ENCODE measurements at regions not wholly inside any gene's neighbourhood (a gene's known extent, or its start where the extent isn't known, plus 50 kb on each side); places are given as distances from the start of the nearest gene placed in this dataset.
"Not testable (repeated sequence)": the region's sequence is repeated elsewhere in the genome, so short reads cannot be mapped to it uniquely, and the experiment has no call there.

- no peak for DNase-seq (ENCODE audit: low read depth in 3 of 3, low spot score in 1 of 3)
Measured at GRCh38 chr10:130345728-130346127, 209.5 kb downstream of the GLRX3 start.

- no peak for DNase-seq (ENCODE audit: low read depth in 3 of 3, low spot score in 1 of 3)
Measured at GRCh38 chr10:130350996-130351395, 214.8 kb downstream of the GLRX3 start.

GRCh38 chr10:130351466-130352290 lies 215.5 kb downstream of the GLRX3 start:
- no peak for DNase-seq (ENCODE audit: low read depth in 3 of 3, low spot score in 1 of 3)

- DNase-seq (ENCODE audit: low read depth in 3 of 3, low spot score in 1 of 3) = no peak
Measured at GRCh38 chr10:130352291-130352645, 216.1 kb downstream of the GLRX3 start.

GRCh38 chr10:130353928-130354572 lies 217.9 kb downstream of the GLRX3 start:
- no peak for DNase-seq (ENCODE audit: low read depth in 3 of 3, low spot score in 1 of 3)

GRCh38 chr10:130354573-130354954 lies 218.4 kb downstream of the GLRX3 start:
- DNase-seq (ENCODE audit: low read depth in 3 of 3, low spot score in 1 of 3) = no peak

GRCh38 chr10:130354976-130355795 lies 219.0 kb downstream of the GLRX3 start:
- no peak for DNase-seq (ENCODE audit: low read depth in 3 of 3, low spot score in 1 of 3)

- DNase-seq (ENCODE audit: low read depth in 3 of 3, low spot score in 1 of 3) = not testable (repeated sequence)
Measured at GRCh38 chr10:130356429-130356828, 220.2 kb downstream of the GLRX3 start.

- DNase-seq (ENCODE audit: low read depth in 3 of 3, low spot score in 1 of 3) = no peak
Measured at GRCh38 chr10:130357226-130357625, 221.0 kb downstream of the GLRX3 start.

GRCh38 chr10:130357951-130358350 lies 221.8 kb downstream of the GLRX3 start:
- no peak for DNase-seq (ENCODE audit: low read depth in 3 of 3, low spot score in 1 of 3)

- DNase-seq (ENCODE audit: low read depth in 3 of 3, low spot score in 1 of 3) = no peak
Measured at GRCh38 chr10:130358981-130359650, 222.9 kb downstream of the GLRX3 start.

GRCh38 chr10:130359711-130360110 lies 223.5 kb downstream of the GLRX3 start:
- no peak for DNase-seq (ENCODE audit: low read depth in 3 of 3, low spot score in 1 of 3)

- DNase-seq (ENCODE audit: low read depth in 3 of 3, low spot score in 1 of 3) = no peak
Measured at GRCh38 chr10:130360826-130361311, 224.7 kb downstream of the GLRX3 start.

- no peak for DNase-seq (ENCODE audit: low read depth in 3 of 3, low spot score in 1 of 3)
Measured at GRCh38 chr10:130361351-130362105, 225.3 kb downstream of the GLRX3 start.

GRCh38 chr10:130362308-130362761 lies 226.1 kb downstream of the GLRX3 start:
- DNase-seq (ENCODE audit: low read depth in 3 of 3, low spot score in 1 of 3) = no peak

GRCh38 chr10:130363051-130363450 lies 226.9 kb downstream of the GLRX3 start:
- no peak for DNase-seq (ENCODE audit: low read depth in 3 of 3, low spot score in 1 of 3)

- DNase-seq (ENCODE audit: low read depth in 3 of 3, low spot score in 1 of 3) = no peak
Measured at GRCh38 chr10:130363899-130364445, 227.8 kb downstream of the GLRX3 start.

GRCh38 chr10:130364631-130365411 lies 228.6 kb downstream of the GLRX3 start:
- DNase-seq (ENCODE audit: low read depth in 3 of 3, low spot score in 1 of 3) = no peak
